Hepatocyte (in vitro differentiated cells): ENCODE measurements at regions not wholly inside any gene's neighbourhood (a gene's known extent, or its start where the extent isn't known, plus 50 kb on each side); places are given as distances from the start of the nearest gene placed in this dataset.

Source experiments
- DNase-seq: peaks from one replicate; pipeline ENCODE4 v3.0.0-alpha.2; 2016; ENCODE audit warnings: low spot score
- H2AFZ ChIP-seq: fragments of 200-600 bp; sonication (generic); 2 replicates; pipeline ENCODE4 v1.6.0; 2016; ENCODE audit warnings: antibody characterized with exemption, mild to moderate bottlenecking
- H3K27ac ChIP-seq: fragments of 200-600 bp; sonication (generic); 2 replicates; pipeline ENCODE4 v1.5.1; 2016; ENCODE audit warnings: mild to moderate bottlenecking
- H3K27me3 ChIP-seq: fragments of 200-600 bp; sonication (generic); 2 replicates; pipeline ENCODE4 v1.6.1; 2016
- H3K36me3 ChIP-seq: fragments of 200-600 bp; sonication (generic); replicated peaks from 2 replicates; pipeline ENCODE4 v1.5.1; 2016; ENCODE audit warnings: low read depth; ENCODE audit not compliant: insufficient read depth
- H3K4me1 ChIP-seq: fragments of 200-600 bp; sonication (generic); 2 replicates; pipeline ENCODE4 v1.5.1; 2016; ENCODE audit warnings: mild to moderate bottlenecking, moderate library complexity; ENCODE audit not compliant: insufficient read depth
- H3K4me2 ChIP-seq: fragments of 200-600 bp; sonication (generic); 2 replicates; pipeline ENCODE4 v1.6.0; 2016
- H3K4me3 ChIP-seq: fragments of 200-600 bp; sonication (generic); 2 replicates; pipeline ENCODE4 v1.5.1; 2016; ENCODE audit warnings: mild to moderate bottlenecking
- H3K79me2 ChIP-seq: fragments of 200-600 bp; sonication (generic); 2 replicates; pipeline ENCODE4 v1.6.0; 2017; ENCODE audit warnings: mild to moderate bottlenecking
- H3K9me2 ChIP-seq: fragments of 200-600 bp; sonication (generic); replicated peaks from 2 replicates; pipeline ENCODE4 v1.6.0; 2017; ENCODE audit warnings: mild to moderate bottlenecking; ENCODE audit not compliant: insufficient read depth
- H3K9me3 ChIP-seq: fragments of 200-600 bp; sonication (generic); 2 replicates; pipeline ENCODE4 v1.5.1; 2016; ENCODE audit warnings: low read depth, mild to moderate bottlenecking
- H4K20me1 ChIP-seq: fragments of 200-600 bp; sonication (generic); 2 replicates; pipeline ENCODE4 v1.6.0; 2016; ENCODE audit warnings: mild to moderate bottlenecking; ENCODE audit not compliant: insufficient read depth, poor library complexity, severe bottlenecking
- EZH2 ChIP-seq: fragments of 200-600 bp; sonication (generic); IDR thresholded peaks from 2 replicates; pipeline ENCODE4 v1.6.1; 2016; ENCODE audit warnings: antibody characterized with exemption, mild to moderate bottlenecking, borderline replicate concordance
- EZH2phosphoT487 ChIP-seq: fragments of 200-600 bp; sonication (generic); IDR thresholded peaks from one replicate; pipeline ENCODE4 v1.6.1; 2018; ENCODE audit warnings: antibody characterized with exemption, mild to moderate bottlenecking, low read depth, moderate library complexity; ENCODE audit not compliant: unreplicated experiment, severe bottlenecking
- WGBS: methylation state at CpG from one replicate; pipeline ENCODE4 v1.1.6; 2016; ENCODE audit warnings: low lambda C conversion rate; ENCODE audit errors: missing lambda C conversion rate; 5-methylcytosine and 5-hydroxymethylcytosine counted together
- TF ChIP-seq, protein P1 (sequence below): fragments of 200-600 bp; sonication (generic); IDR thresholded peaks from 2 replicates; pipeline ENCODE4 v1.5.1; 2016; ENCODE audit warnings: antibody characterized with exemption, mild to moderate bottlenecking; ENCODE audit not compliant: poor library complexity

DNA sequence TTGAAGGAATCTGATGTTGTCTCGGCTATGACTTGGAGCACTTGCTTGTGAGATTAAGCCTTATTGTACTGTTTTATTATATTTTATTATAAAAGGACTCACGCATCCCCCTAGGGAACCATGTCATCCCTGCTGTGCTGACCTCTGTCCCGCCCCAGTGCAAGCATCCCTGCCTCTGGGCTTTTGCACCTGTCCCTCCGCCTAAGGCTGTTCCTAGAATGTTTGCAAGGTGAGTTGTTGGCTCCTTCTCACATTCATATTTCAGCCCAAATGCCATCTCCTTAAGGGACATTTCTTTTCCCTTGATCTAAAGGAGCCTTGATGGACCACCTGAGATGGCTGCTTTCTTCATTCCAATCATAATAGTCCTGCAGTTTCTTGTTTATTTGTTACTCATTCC lies 236.9 kb upstream of the IGFBP3 start:
- DNase-seq = no peak
- Histone ChIP-seq H4K20me1 (no peaks in the 10 kb centered on the region), H3K9me3 (no peaks in the 10 kb centered on the region), H3K4me2 (no peak overlapping the region), H3K79me2 (no peaks in the 10 kb centered on the region), H3K36me3 (no peaks in the 10 kb centered on the region), H3K4me1 (peaks cover 25% of the 10 kb centered on the region), H3K27ac (no peak overlapping the region), H3K9me2 (no peaks in the 10 kb centered on the region), H3K4me3 (no peak overlapping the region), H3K27me3 (no peaks in the 10 kb centered on the region), H2AFZ (no peak overlapping the region)
- WGBS = 93% methylated on average over 4 of the region's 4 CpGs
- TF ChIP-seq EZH2phosphoT487 (no peak), EZH2 (no peak)
- TF ChIP-seq, protein P1, sequence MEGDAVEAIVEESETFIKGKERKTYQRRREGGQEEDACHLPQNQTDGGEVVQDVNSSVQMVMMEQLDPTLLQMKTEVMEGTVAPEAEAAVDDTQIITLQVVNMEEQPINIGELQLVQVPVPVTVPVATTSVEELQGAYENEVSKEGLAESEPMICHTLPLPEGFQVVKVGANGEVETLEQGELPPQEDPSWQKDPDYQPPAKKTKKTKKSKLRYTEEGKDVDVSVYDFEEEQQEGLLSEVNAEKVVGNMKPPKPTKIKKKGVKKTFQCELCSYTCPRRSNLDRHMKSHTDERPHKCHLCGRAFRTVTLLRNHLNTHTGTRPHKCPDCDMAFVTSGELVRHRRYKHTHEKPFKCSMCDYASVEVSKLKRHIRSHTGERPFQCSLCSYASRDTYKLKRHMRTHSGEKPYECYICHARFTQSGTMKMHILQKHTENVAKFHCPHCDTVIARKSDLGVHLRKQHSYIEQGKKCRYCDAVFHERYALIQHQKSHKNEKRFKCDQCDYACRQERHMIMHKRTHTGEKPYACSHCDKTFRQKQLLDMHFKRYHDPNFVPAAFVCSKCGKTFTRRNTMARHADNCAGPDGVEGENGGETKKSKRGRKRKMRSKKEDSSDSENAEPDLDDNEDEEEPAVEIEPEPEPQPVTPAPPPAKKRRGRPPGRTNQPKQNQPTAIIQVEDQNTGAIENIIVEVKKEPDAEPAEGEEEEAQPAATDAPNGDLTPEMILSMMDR = no peak

DNA sequence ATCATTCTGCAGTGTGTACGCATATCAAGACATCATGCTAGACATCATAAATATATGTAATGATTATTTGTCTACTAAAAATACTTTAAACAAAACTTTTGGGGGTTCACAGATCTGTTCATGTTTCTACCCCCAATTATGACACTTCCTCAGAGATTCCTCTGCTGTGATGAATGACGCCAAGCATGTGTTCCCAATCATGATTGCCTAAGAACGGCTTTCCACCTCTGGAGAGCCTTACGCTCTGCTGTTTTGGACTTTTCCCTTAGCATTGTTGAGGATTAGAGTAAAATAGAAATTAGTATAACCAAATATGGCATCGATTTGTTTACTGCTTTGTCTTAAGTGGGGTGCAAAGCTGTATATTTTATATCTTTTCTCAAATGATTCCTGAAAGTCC lies 236.3 kb upstream of the IGFBP3 start:
- Histone ChIP-seq H2AFZ (no peak overlapping the region), H3K4me3 (no peak overlapping the region), H4K20me1 (no peaks in the 10 kb centered on the region), H3K79me2 (no peaks in the 10 kb centered on the region), H3K36me3 (no peaks in the 10 kb centered on the region), H3K9me3 (no peaks in the 10 kb centered on the region), H3K27ac (no peak overlapping the region), H3K27me3 (no peaks in the 10 kb centered on the region), H3K4me1 (peaks cover 25% of the 10 kb centered on the region), H3K9me2 (no peaks in the 10 kb centered on the region), H3K4me2 (no peak overlapping the region)
- DNase-seq = no peak
- TF ChIP-seq EZH2 (no peak), EZH2phosphoT487 (no peak)
- TF ChIP-seq, protein P1 = no peak
- 87% methylated on average over 5 of the region's 5 CpGs for WGBS

DNA sequence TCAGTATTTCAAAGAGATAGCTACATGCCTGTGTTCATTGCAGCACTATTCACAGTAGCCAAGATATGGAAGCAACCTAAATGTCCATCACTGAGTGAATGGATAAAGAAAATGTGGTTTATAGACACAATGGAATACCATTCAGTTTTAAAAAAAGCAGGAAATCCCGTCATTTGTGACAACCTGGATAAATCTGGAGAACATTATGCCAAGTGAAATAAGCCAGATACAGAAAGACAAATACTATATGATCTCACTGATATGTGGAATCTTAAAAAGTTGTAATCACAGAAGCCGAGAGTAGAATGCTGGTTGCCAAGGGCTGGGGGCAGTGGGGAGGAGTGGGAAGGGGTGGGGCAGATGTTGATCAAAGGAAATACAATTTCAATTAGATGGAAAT lies 235.8 kb upstream of the IGFBP3 start:
- Histone ChIP-seq H3K36me3 (no peaks in the 10 kb centered on the region), H3K4me3 (no peak overlapping the region), H4K20me1 (no peaks in the 10 kb centered on the region), H2AFZ (no peak overlapping the region), H3K79me2 (no peaks in the 10 kb centered on the region), H3K4me1 (peaks cover 25% of the 10 kb centered on the region), H3K27me3 (no peaks in the 10 kb centered on the region), H3K9me2 (no peaks in the 10 kb centered on the region), H3K27ac (no peak overlapping the region), H3K9me3 (no peaks in the 10 kb centered on the region), H3K4me2 (no peak overlapping the region)
- no peak for TF ChIP-seq EZH2phosphoT487
- no peak for TF ChIP-seq EZH2
- TF ChIP-seq, protein P1 = no peak
- DNase-seq = no peak
- WGBS = 61% methylated on average over 2 of the region's 2 CpGs

DNA sequence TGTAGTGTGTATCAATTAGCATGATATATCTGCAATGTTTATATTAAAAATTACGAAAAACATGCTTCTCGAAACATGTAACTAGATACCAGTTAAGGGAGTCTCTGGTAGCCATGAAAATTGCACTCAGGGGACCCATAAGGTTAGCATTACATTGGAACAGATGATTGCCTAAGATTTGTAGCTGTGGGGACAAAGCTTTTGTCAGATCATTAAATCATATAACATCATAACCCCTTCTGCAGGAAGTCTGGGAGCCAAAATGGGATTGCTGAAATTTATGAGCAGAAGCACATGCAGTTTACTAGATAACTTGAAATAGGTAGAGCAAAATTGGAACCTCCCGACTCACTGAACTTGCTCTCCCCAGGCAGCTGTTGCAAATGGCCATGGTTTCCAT lies 235.0 kb upstream of the IGFBP3 start:
- Histone ChIP-seq H4K20me1 (no peaks in the 10 kb centered on the region), H3K36me3 (no peaks in the 10 kb centered on the region), H3K9me2 (no peaks in the 10 kb centered on the region), H3K4me1 (peaks cover 25% of the 10 kb centered on the region), H3K27me3 (no peaks in the 10 kb centered on the region), H3K9me3 (no peaks in the 10 kb centered on the region), H3K79me2 (no peaks in the 10 kb centered on the region), H3K4me3 (no peak overlapping the region), H3K27ac (peak overlapping the region; percentile 64), H2AFZ (no peak overlapping the region), H3K4me2 (no peak overlapping the region)
- no peak for DNase-seq
- 73% methylated on average over 3 of the region's 3 CpGs for WGBS
- TF ChIP-seq EZH2 (no peak), EZH2phosphoT487 (no peak)
- TF ChIP-seq, protein P1 = no peak
